H1 (cell line): ENCODE measurements at regions not wholly inside any gene's neighbourhood (a gene's known extent, or its start where the extent isn't known, plus 50 kb on each side); places are given as distances from the start of the nearest gene placed in this dataset.

Source experiments
- CTCF ChIA-PET: fragments of 300-600 bp; sonication (Branson Sonifier 250); formaldehyde crosslinking; loops from one replicate; lab custom pipeline; 2021; ENCODE audit not compliant: partially characterized antibody; lab: Charles Lee
- POLR2A ChIA-PET: fragments of 300-600 bp; sonication (Branson Sonifier 250); formaldehyde crosslinking; loops from one replicate; lab custom pipeline; 2021; ENCODE audit warnings: inconsistent platforms; ENCODE audit not compliant: partially characterized antibody; lab: Charles Lee
- DNase-seq, 2 experiments: peaks; one replicate each; pipeline versions ENCODE4 v3.0.0 to v3.0.0-alpha.2; 2010 to 2022; ENCODE audit warnings: low spot score in 2 of 2, low read depth in 1 of 2, mixed read lengths in 1 of 2
- FAIRE-seq: peaks from 2 replicates; lab custom pipeline; 2011; peaks lifted over from hg19 to GRCh38; lab: Jason Lieb, UNC
- H2AFZ ChIP-seq: 2 replicates; pipeline ENCODE4 v1.8.1; 2012; ENCODE audit warnings: low read length, inconsistent platforms
- H2AK5ac ChIP-seq: 2 replicates; pipeline ENCODE4 v1.6.1; 2013; ENCODE audit warnings: low read depth, low read length
- H2BK120ac ChIP-seq: replicated peaks from 2 replicates; pipeline ENCODE3; 2013; ENCODE audit warnings: low read depth, low read length, inconsistent platforms
- H2BK12ac ChIP-seq: 2 replicates; pipeline ENCODE4 v1.6.1; 2013; ENCODE audit warnings: low read depth, low read length
- H2BK15ac ChIP-seq: 2 replicates; pipeline ENCODE4 v1.6.1; 2013; ENCODE audit warnings: low read length
- H2BK20ac ChIP-seq: 2 replicates; pipeline ENCODE4 v1.6.1; 2013; ENCODE audit warnings: low read length
- H2BK5ac ChIP-seq: 2 replicates; pipeline ENCODE4 v1.6.1; 2013; ENCODE audit warnings: low read depth, low read length
- H3K14ac ChIP-seq: 2 replicates; pipeline ENCODE4 v1.6.1; 2013; ENCODE audit warnings: inconsistent platforms; ENCODE audit not compliant: insufficient read length
- H3K18ac ChIP-seq: 2 replicates; pipeline ENCODE4 v1.6.1; 2013; ENCODE audit warnings: low read length; ENCODE audit errors: extremely low read depth
- H3K23ac ChIP-seq: 2 replicates; pipeline ENCODE4 v1.6.1; 2013; ENCODE audit warnings: inconsistent platforms; ENCODE audit not compliant: insufficient read length
- H3K23me2 ChIP-seq: 2 replicates; pipeline ENCODE4 v1.6.1; 2013; ENCODE audit warnings: low read depth, low read length
- H3K27ac ChIP-seq: 2 replicates; pipeline ENCODE4 v1.6.1; 2011; ENCODE audit warnings: low read depth, low read length, inconsistent platforms
- H3K27me3 ChIP-seq, 4 experiments: replicated peaks in 1 of 4; 1 replicate in 1 of 4; 2 replicates in 3 of 4; pipeline versions ENCODE4 v1.6.1 to v1.8.1; 2011 to 2013; ENCODE audit warnings: low read length in 3 of 4, mild to moderate bottlenecking in 3 of 4, inconsistent platforms in 2 of 4, mixed read lengths in 2 of 4, moderate library complexity in 1 of 4; ENCODE audit not compliant: control insufficient read depth in 3 of 4, insufficient read depth in 3 of 4; ENCODE audit errors: extremely low read depth in 1 of 4
- H3K36me3 ChIP-seq, 4 experiments: 2 replicates each; pipeline versions ENCODE4 v1.6.1 to v1.8.1; 2011 to 2013; ENCODE audit warnings: mild to moderate bottlenecking in 4 of 4, low read length in 3 of 4, moderate library complexity in 2 of 4, control low read depth in 1 of 4, inconsistent platforms in 1 of 4; ENCODE audit not compliant: insufficient read depth in 4 of 4, control insufficient read depth in 2 of 4
- H3K4ac ChIP-seq: replicated peaks from 2 replicates; pipeline ENCODE3; 2013; ENCODE audit warnings: low read length, low read depth, mixed read lengths, inconsistent platforms; ENCODE audit not compliant: insufficient read length
- H3K4me1 ChIP-seq, 4 experiments: replicated peaks in 1 of 4; 1 replicate in 1 of 4; 2 replicates in 3 of 4; pipeline versions ENCODE4 v1.6.1 to v1.8.1; 2011 to 2013; ENCODE audit warnings: low read length in 3 of 4, inconsistent platforms in 2 of 4, mixed read lengths in 1 of 4; ENCODE audit not compliant: insufficient read depth in 4 of 4, control insufficient read depth in 3 of 4
- H3K4me2 ChIP-seq, 2 experiments: 2 replicates each; pipeline versions ENCODE4 v1.6.1 to v1.8.1; 2011 to 2013; ENCODE audit warnings: low read depth in 2 of 2, low read length in 2 of 2, control low read depth in 1 of 2, inconsistent platforms in 1 of 2, mild to moderate bottlenecking in 1 of 2; ENCODE audit not compliant: insufficient read depth in 1 of 2
- H3K4me3 ChIP-seq, 4 experiments: fragments of 200-600, 300-600 bp in 1 of 4; sonication (generic), shearing (Covaris generic), sonication (Bioruptor Twin) in 1 of 4; 2 replicates each; pipeline versions ENCODE4 v1.5.1 to v1.8.1; 2011 to 2016; ENCODE audit warnings: low read length in 4 of 4, low read depth in 3 of 4, control low read depth in 2 of 4, inconsistent platforms in 2 of 4, mild to moderate bottlenecking in 2 of 4, mixed read lengths in 1 of 4, moderate library complexity in 1 of 4; ENCODE audit not compliant: insufficient read depth in 2 of 4; ENCODE audit errors: extremely low read depth in 1 of 4
- H3K56ac ChIP-seq: replicated peaks from 2 replicates; pipeline ENCODE3; 2013; ENCODE audit warnings: low read depth, mild to moderate bottlenecking, mixed read lengths, low read length, inconsistent platforms; ENCODE audit not compliant: insufficient read length
- H3K79me1 ChIP-seq: 2 replicates; pipeline ENCODE4 v1.6.1; 2013; ENCODE audit warnings: low read depth, low read length, control low read depth
- H3K79me2 ChIP-seq, 2 experiments: 2 replicates each; pipeline versions ENCODE4 v1.6.1 to v1.8.1; 2012 to 2013; ENCODE audit warnings: low read length in 2 of 2, mild to moderate bottlenecking in 2 of 2, inconsistent platforms in 1 of 2; ENCODE audit not compliant: insufficient read depth in 2 of 2, control insufficient read depth in 1 of 2
- H3K9ac ChIP-seq, 4 experiments: replicated peaks in 1 of 4; 1 replicate in 1 of 4; 2 replicates in 3 of 4; pipeline versions ENCODE4 v1.6.1 to v1.8.1; 2011 to 2013; ENCODE audit warnings: low read depth in 3 of 4, low read length in 3 of 4, control low read depth in 2 of 4, mild to moderate bottlenecking in 2 of 4, moderate library complexity in 2 of 4, inconsistent platforms in 1 of 4; ENCODE audit errors: extremely low read depth in 1 of 4
- H3K9me3 ChIP-seq, 2 experiments: 2 replicates each; pipeline versions ENCODE4 v1.6.1 to v1.8.1; 2012 to 2013; ENCODE audit warnings: mild to moderate bottlenecking in 2 of 2, moderate library complexity in 2 of 2, control low read depth in 1 of 2, inconsistent platforms in 1 of 2, low read depth in 1 of 2, low read length in 1 of 2, mixed read lengths in 1 of 2; ENCODE audit not compliant: insufficient read depth in 2 of 2
- H4K20me1 ChIP-seq, 2 experiments: replicated peaks in 1 of 2; 2 replicates each; pipeline versions ENCODE3 to v1.8.1; 2011 to 2013; ENCODE audit warnings: inconsistent platforms in 2 of 2, low read length in 2 of 2, mild to moderate bottlenecking in 1 of 2; ENCODE audit not compliant: insufficient read depth in 2 of 2, control insufficient read depth in 1 of 2
- H4K5ac ChIP-seq: 2 replicates; pipeline ENCODE4 v1.6.1; 2013; ENCODE audit warnings: low read length, low read depth, mixed read lengths, inconsistent platforms; ENCODE audit not compliant: insufficient read length
- H4K8ac ChIP-seq: 2 replicates; pipeline ENCODE4 v1.8.0; 2013; ENCODE audit warnings: mild to moderate bottlenecking, moderate library complexity, low read length, inconsistent platforms; ENCODE audit not compliant: insufficient read depth; ENCODE audit errors: extremely low read depth
- H4K91ac ChIP-seq: replicated peaks from 2 replicates; pipeline ENCODE3; 2013; ENCODE audit warnings: low read length, mixed read lengths, inconsistent platforms; ENCODE audit not compliant: insufficient read length
- JUN ChIP-seq: IDR thresholded peaks from 2 replicates; pipeline ENCODE4 v1.6.1; 2011; ENCODE audit warnings: low read depth, mild to moderate bottlenecking, improper control_type of control experiment, low read length
- SP1 ChIP-seq: IDR thresholded peaks from 2 replicates; pipeline ENCODE4 v1.6.1; 2011; ENCODE audit warnings: low read depth, low read length
- SP2 ChIP-seq: IDR thresholded peaks from 2 replicates; pipeline ENCODE4 v1.6.1; 2012; ENCODE audit warnings: mild to moderate bottlenecking, low read length, inconsistent platforms
- TCF12 ChIP-seq: IDR thresholded peaks from 2 replicates; pipeline ENCODE4 v1.6.1; 2011; ENCODE audit warnings: low read depth, mild to moderate bottlenecking, low read length
- WGBS, 2 experiments: shearing (Covaris generic) in 1 of 2; methylation state at CpG; one replicate each; pipeline versions ENCODE4 v1.1.6 to v1.1.7; 2013 to 2015; ENCODE audit warnings: low lambda C conversion rate in 2 of 2, mixed read lengths in 2 of 2, inconsistent platforms in 1 of 2, low coverage in 1 of 2, missing lambda C conversion rate in 1 of 2; ENCODE audit not compliant: insufficient replicate concordance in 2 of 2, insufficient coverage in 1 of 2, insufficient read length in 1 of 2; ENCODE audit errors: extremely low coverage in 1 of 2, missing lambda C conversion rate in 1 of 2; 5-methylcytosine and 5-hydroxymethylcytosine counted together
- TF ChIP-seq, protein P1 (sequence below): IDR thresholded peaks from 2 replicates; pipeline ENCODE4 v1.6.1; 2012; ENCODE audit warnings: inconsistent platforms

DNA sequence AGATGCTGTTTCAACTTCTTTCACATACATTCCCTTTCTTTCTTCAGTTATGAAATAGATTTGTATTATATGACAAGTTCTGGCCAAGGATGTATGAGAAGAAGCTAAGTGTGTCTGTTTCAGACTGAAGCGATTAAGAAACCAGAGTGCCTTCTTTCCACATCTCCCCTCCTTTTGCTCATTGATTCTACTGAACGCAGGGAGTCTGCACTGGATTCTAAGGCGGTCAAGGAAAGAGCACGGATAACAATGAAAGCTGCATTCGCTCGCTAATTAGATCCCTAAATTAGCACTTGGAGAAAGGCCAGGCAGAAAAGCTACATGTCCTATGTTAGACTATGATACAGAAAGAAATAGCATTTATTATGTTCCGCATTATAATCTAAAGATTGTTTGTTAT lies 267.7 kb downstream of the HAO1 start:
- WGBS, 2 experiments = 71% methylated on average over 7 of the region's 7 CpGs; no CpG with 5 or more reads in 1 of the 2 experiments
- Histone ChIP-seq H2BK120ac (no peak overlapping the region), H2AK5ac (no peak overlapping the region)
- TF ChIP-seq SP1 (no peak), JUN (no peak), SP2 (no peak), TCF12 (no peak)
- TF ChIP-seq, protein P1, sequence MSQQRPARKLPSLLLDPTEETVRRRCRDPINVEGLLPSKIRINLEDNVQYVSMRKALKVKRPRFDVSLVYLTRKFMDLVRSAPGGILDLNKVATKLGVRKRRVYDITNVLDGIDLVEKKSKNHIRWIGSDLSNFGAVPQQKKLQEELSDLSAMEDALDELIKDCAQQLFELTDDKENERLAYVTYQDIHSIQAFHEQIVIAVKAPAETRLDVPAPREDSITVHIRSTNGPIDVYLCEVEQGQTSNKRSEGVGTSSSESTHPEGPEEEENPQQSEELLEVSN = no peak
- TF ChIP-seq, all 59 proteins: peak for 0
- no peaks in the 10 kb centered on the region for H3K9me3 ChIP-seq
- H3K4ac ChIP-seq = no peak overlapping the region
- H2BK20ac ChIP-seq = no peak overlapping the region
- peaks cover 0 to 3% (median 0%) of the 10 kb centered on the region in 4 experiments; a peak in 1 of 7 replicates for H3K4me1 ChIP-seq
- no peak overlapping the region for H3K23ac ChIP-seq
- H2BK5ac ChIP-seq = no peak overlapping the region
- no peak overlapping the region for H4K5ac ChIP-seq
- ChIA-PET CTCF (interaction anchor here (0.7 kb wide), 1 partner anchor 167 kb away, joined by 3 read pairs; no protein-coding TSS in a partner anchor), POLR2A (no interaction called here)
- no peak overlapping the region for H3K14ac ChIP-seq
- no peaks in the 10 kb centered on the region for H4K20me1 ChIP-seq
- no peak overlapping the region for H3K4me3 ChIP-seq
- H3K56ac ChIP-seq = no peak overlapping the region
- H3K4me2 ChIP-seq = no peak overlapping the region
- no peaks in the 10 kb centered on the region for H3K79me1 ChIP-seq
- no peak overlapping the region for H3K9ac ChIP-seq
- H2AFZ ChIP-seq = no peak overlapping the region
- FAIRE-seq (no peak), DNase-seq (no peak)
- H3K27me3 ChIP-seq = no peaks in the 10 kb centered on the region
- H3K36me3 ChIP-seq = no peaks in the 10 kb centered on the region
- H4K91ac ChIP-seq = no peak overlapping the region
- no peak overlapping the region for H2BK12ac ChIP-seq
- no peaks in the 10 kb centered on the region for H3K23me2 ChIP-seq
- H2BK15ac ChIP-seq = no peak overlapping the region
- no peak overlapping the region for H4K8ac ChIP-seq
- H3K79me2 ChIP-seq = no peaks in the 10 kb centered on the region
- H3K27ac ChIP-seq = no peak overlapping the region
- H3K18ac ChIP-seq = no peak overlapping the region
